ENCODE measurements at regions not wholly inside any gene's neighbourhood (a gene's known extent, or its start where the extent isn't known, plus 50 kb on each side); places are given as distances from the start of the nearest gene placed in this dataset.

DNA sequence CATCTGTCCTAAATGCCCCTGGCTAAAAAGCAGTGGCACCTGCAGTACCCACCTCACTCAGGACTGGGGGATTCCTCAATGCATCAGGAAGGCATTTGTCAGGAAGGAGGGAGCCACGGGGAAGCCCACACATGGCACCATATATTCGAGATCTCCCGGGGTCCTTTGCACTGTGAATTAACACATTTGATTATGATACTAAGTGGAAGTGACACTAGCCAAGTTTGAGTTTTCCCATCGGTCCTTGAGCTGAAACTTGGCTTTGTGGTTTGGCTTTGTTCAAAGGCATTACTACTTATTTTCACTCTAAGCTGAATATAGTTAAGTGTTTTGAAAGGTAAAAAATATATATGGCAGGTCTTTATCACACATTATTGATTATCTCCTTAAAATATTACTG is 168.7 kb upstream of the MYO16 start:
- TF ChIP-seq, protein P1, sequence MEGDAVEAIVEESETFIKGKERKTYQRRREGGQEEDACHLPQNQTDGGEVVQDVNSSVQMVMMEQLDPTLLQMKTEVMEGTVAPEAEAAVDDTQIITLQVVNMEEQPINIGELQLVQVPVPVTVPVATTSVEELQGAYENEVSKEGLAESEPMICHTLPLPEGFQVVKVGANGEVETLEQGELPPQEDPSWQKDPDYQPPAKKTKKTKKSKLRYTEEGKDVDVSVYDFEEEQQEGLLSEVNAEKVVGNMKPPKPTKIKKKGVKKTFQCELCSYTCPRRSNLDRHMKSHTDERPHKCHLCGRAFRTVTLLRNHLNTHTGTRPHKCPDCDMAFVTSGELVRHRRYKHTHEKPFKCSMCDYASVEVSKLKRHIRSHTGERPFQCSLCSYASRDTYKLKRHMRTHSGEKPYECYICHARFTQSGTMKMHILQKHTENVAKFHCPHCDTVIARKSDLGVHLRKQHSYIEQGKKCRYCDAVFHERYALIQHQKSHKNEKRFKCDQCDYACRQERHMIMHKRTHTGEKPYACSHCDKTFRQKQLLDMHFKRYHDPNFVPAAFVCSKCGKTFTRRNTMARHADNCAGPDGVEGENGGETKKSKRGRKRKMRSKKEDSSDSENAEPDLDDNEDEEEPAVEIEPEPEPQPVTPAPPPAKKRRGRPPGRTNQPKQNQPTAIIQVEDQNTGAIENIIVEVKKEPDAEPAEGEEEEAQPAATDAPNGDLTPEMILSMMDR (optimal IDR thresholded peaks at IDR 0.05 in 1 of 3, IDR thresholded peaks at IDR 0.05 in 1 of 3, conservative IDR thresholded peaks at IDR 0.05 in 1 of 3; ENCODE audit: extremely low read depth in 1 of 3, insufficient read depth in 2 of 3, low read length in 3 of 3): no peak
- no peak for TF ChIP-seq EZH2 (IDR thresholded peaks at IDR 0.05; ENCODE audit: low read length)

Data from keratinocyte (primary cell).